ENCODE measurements at regions not wholly inside any gene's neighbourhood (a gene's known extent, or its start where the extent isn't known, plus 50 kb on each side); places are given as distances from the start of the nearest gene placed in this dataset.

GRCh38 chr11:115716601-115717529 is 212.7 kb upstream of the CADM1 start:
- H3K9me3 ChIP-seq = no peaks in the 10 kb centered on the region
- DNase-seq (ENCODE audit: extremely low spot score in 2 of 2) = no peak
- intact Hi-C loops (cut with DNase I) = no loop called here
- no peak overlapping the region for H3K4me3 ChIP-seq
- no peaks in the 10 kb centered on the region for H3K36me3 ChIP-seq
- TF ChIP-seq POLR2AphosphoS5 (IDR thresholded peaks at IDR 0.05; ENCODE audit: insufficient read depth in 1 of 2, low read depth in 1 of 2) (no peak), POLR2A (IDR thresholded peaks at IDR 0.05) (no peak), CTCF (IDR thresholded peaks at IDR 0.05) (no peak)
- no peak overlapping the region for H3K27ac ChIP-seq
- no peaks in the 10 kb centered on the region for H3K4me1 ChIP-seq
- no peaks in the 10 kb centered on the region for H3K27me3 ChIP-seq

GRCh38 chr11:115716080-115716479 is 211.9 kb upstream of the CADM1 start:
- H3K27ac ChIP-seq = no peak overlapping the region
- H3K4me1 ChIP-seq = no peaks in the 10 kb centered on the region
- no peak for TF ChIP-seq POLR2AphosphoS5 (IDR thresholded peaks at IDR 0.05; ENCODE audit: insufficient read depth in 1 of 2, low read depth in 1 of 2)
- no peak for TF ChIP-seq POLR2A (IDR thresholded peaks at IDR 0.05)
- no peak for TF ChIP-seq CTCF (IDR thresholded peaks at IDR 0.05)
- H3K4me3 ChIP-seq = no peak overlapping the region
- no peaks in the 10 kb centered on the region for H3K9me3 ChIP-seq
- DNase-seq (ENCODE audit: extremely low spot score in 2 of 2) = no peak
- no peaks in the 10 kb centered on the region for H3K27me3 ChIP-seq
- intact Hi-C loops (cut with DNase I) = no loop called here
- H3K36me3 ChIP-seq = no peaks in the 10 kb centered on the region

GRCh38 chr11:115715251-115715770 is 211.1 kb upstream of the CADM1 start:
- Histone ChIP-seq H3K27me3 (no peaks in the 10 kb centered on the region), H3K36me3 (no peaks in the 10 kb centered on the region), H3K4me1 (no peaks in the 10 kb centered on the region), H3K9me3 (no peaks in the 10 kb centered on the region), H3K4me3 (no peak overlapping the region), H3K27ac (no peak overlapping the region)
- intact Hi-C loops (cut with DNase I) = no loop called here
- DNase-seq (ENCODE audit: extremely low spot score in 2 of 2) = no peak
- TF ChIP-seq POLR2A (IDR thresholded peaks at IDR 0.05) = no peak
- TF ChIP-seq POLR2AphosphoS5 (IDR thresholded peaks at IDR 0.05; ENCODE audit: insufficient read depth in 1 of 2, low read depth in 1 of 2) = no peak
- TF ChIP-seq CTCF (IDR thresholded peaks at IDR 0.05) = no peak

GRCh38 chr11:115712296-115712695 is 208.1 kb upstream of the CADM1 start:
- no peaks in the 10 kb centered on the region for H3K4me1 ChIP-seq
- H3K36me3 ChIP-seq = no peaks in the 10 kb centered on the region
- DNase-seq (ENCODE audit: extremely low spot score in 2 of 2) = no peak
- TF ChIP-seq CTCF (IDR thresholded peaks at IDR 0.05) (no peak), POLR2A (IDR thresholded peaks at IDR 0.05) (no peak), POLR2AphosphoS5 (IDR thresholded peaks at IDR 0.05; ENCODE audit: insufficient read depth in 1 of 2, low read depth in 1 of 2) (no peak)
- no peak overlapping the region for H3K4me3 ChIP-seq
- intact Hi-C loops (cut with DNase I) = no loop called here
- no peaks in the 10 kb centered on the region for H3K9me3 ChIP-seq
- H3K27ac ChIP-seq = no peak overlapping the region
- H3K27me3 ChIP-seq = no peaks in the 10 kb centered on the region

- Histone ChIP-seq H3K36me3 (no peaks in the 10 kb centered on the region), H3K27me3 (no peaks in the 10 kb centered on the region), H3K4me1 (no peaks in the 10 kb centered on the region), H3K4me3 (no peak overlapping the region), H3K9me3 (no peaks in the 10 kb centered on the region), H3K27ac (no peak overlapping the region)
- no peak for TF ChIP-seq POLR2AphosphoS5 (IDR thresholded peaks at IDR 0.05; ENCODE audit: insufficient read depth in 1 of 2, low read depth in 1 of 2)
- TF ChIP-seq CTCF (IDR thresholded peaks at IDR 0.05) = no peak
- TF ChIP-seq POLR2A (IDR thresholded peaks at IDR 0.05) = no peak
- intact Hi-C loops (cut with DNase I) = no loop called here
- DNase-seq (ENCODE audit: extremely low spot score in 2 of 2) = no peak
These were observed 206.8 kb upstream of the CADM1 start for GRCh38 chr11:115710980-115711379.
